NCI-H2029 (cell line): ENCODE measurements at regions not wholly inside any gene's neighbourhood (a gene's known extent, or its start where the extent isn't known, plus 50 kb on each side); places are given as distances from the start of the nearest gene placed in this dataset.
"Not testable (repeated sequence)": the region's sequence is repeated elsewhere in the genome, so short reads cannot be mapped to it uniquely, and the experiment has no call there.

ENCODE experiments used
- DNase-seq: peaks from one replicate; lab custom pipeline; 2025; lab: John Stamatoyannopoulos, UW

DNA sequence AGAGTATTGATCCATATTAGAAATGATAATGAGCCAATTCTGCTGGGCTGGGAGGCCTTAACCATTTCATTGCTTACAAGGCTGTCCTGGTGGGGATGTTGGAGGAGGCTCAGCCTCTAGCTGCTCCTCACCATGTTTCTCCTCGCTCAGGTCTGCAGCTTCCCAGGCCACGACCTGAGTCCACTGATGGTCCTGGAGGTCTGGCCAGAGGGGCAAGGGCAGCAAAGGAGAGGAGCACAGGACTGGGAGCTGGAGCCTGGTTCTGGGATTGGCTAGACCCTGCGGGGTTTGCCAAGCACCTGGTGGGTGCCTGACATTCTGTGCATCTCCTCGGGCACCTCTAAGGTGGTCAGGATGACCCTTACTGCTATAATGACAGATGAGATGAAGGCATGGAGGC, 92.6 kb downstream of the KIF26A start:
- DNase-seq = no peak

GRCh38 chr14:104232070-104232484, 93.7 kb downstream of the KIF26A start:
- no peak for DNase-seq

DNA sequence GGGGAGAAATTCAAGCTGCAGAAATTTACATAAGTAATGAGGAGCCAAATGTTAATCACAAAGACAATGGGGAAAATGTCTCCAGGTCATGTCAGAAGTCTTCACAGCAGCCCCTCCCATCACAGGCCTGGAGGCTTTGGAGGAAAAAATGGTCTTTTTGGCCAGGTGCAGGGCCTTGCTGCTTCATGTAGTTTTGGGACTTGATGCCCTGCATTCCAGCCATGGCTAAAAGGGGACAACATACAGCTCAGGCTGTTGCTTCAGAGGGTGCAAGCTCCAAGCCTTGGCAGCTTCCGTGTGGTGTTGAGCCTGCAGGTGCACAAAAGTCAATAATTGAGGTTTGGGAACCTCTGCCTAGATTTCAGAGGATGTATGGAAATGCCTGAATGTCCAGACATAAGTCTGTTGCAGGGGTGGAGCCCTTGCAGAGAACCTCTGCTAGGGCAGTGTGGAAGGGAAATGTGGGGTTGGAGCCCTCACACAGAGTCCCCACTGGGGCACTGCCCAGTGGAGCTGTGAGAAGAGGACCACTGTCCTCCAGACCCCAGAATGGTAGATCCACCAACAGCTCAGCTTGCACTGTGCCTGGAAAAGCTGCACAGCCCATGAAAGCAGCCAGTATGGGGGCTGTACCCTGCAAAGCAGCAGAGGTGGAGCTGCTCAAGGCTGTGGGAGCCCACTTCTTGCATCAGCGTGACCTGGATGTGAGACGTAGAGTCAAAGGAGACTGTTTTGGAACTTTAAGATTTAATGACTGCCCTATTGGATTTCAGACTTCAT, 95.8 kb downstream of the KIF26A start:
- not testable (repeated sequence) for DNase-seq

DNA sequence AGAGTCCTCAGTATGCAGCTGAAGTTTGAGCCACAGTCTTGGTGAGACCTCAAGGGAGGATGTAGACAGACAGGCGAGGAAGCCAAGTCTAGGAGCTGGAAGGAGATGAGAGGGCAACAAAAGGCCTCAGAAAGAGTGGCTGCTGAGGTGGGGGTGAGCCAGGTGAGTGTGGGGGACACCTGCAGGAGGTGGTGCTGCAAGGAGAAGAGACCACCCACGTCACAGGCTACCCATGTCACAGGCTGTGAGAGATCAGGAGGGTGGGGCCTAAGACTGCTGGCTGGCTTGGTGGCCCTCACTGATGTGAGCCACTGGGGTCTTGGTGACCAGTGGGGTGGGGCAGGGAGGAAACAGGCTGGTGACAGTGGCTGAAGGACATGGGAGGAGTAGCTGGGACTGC, 97.3 kb downstream of the KIF26A start:
- no peak for DNase-seq

GRCh38 chr14:104237651-104238423, 99.5 kb downstream of the KIF26A start:
- DNase-seq = no peak

GRCh38 chr14:104238424-104239184, 100.2 kb downstream of the KIF26A start:
- DNase-seq = no peak

GRCh38 chr14:104239185-104239775, 100.9 kb downstream of the KIF26A start:
- DNase-seq = no peak

- no peak for DNase-seq
Observed at GRCh38 chr14:104239861-104240301, 101.5 kb downstream of the KIF26A start.

DNA sequence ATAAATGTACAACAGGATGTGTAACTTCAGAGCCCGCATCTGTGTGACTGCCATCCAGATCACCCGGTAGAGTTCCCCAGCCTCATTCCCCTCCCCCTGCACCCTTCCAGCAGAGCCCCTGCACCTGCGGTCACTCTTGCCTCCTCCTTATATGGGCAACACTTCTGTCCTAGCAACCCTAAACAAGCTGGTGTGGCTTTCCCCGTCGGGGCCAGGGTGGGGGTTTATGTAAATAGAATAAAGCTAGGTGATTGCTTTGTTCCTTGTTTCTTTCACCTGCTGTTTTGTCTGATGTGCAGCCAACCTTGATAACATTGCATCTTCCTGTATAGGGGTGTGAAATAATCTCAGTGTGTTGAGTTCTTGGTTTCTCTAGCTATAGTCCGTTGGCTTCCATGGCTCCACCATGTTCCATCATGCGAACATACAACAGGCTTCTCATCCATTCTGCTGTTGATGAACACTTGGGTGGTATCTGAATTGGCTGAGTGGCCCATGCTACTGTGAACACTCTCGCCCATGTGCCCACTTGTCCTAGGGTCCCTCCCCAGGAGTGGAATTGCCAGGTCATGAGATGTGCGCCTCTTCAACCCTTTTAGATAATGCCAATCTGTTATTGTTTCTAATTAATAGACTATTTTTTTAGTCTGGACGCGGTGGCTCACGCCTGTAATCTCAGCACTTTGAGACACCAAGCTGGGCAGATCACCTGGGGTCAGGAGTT, 102.2 kb downstream of the KIF26A start:
- DNase-seq = peak; percentile 83

DNA sequence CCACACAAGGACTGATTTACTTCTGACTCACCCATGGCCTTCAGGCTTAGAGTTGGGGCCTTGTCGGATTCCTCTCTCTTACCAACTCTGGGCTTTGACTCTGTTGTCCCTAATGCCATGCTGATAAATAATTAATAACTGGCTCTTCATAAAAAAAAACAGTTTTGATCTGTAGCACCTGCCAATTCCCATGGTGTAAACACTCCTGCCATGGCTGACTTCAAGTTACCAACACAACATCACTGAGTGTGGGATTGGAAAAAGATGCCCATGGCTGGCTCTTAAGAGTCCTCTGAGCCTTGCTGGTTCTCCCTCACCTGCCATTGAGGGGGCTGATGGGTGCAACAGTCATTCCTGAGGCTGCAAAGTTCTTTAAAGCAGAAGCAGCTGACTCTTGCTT, 104.8 kb downstream of the KIF26A start:
- DNase-seq = no peak

- no peak for DNase-seq
Observed at GRCh38 chr14:104244221-104245011, 106.0 kb downstream of the KIF26A start.

DNA sequence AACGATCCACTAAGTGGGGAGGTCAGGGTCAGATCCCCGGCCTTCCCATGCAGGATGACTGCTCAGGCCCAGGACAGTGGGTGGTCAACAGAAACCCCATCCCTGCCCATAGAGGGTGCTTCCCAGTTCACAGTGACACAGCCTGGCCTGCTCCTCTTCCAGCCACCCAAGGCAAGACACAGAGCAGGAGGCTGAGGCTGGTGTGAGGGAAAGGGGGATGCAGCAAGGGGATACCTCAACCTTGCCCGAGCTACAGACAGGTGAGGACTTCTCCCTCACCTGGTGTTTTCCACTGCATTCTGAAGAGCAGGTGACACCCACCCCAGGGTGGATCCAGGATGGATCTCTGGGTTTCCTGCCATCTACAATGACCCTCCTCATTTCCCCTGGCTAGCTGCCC, 106.7 kb downstream of the KIF26A start:
- DNase-seq = no peak

DNA sequence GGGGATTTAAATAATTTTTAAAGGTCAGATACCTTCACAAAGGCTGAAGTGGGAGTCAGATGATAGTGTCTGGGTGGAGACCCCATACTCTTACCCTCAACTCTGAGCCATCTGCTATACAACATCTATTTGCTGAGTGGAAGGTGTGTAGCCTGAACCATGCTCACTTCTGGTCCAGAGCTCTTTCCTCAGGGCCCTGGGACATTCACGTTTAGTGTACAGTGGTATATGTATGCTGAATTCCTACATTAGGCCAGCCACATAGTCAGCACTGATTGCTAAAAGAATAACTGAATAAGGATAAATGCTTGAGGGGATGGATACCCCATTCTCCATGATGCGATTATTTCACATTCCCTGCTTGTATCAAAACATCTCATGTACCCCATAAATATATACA, 107.3 kb downstream of the KIF26A start:
- no peak for DNase-seq

- no peak for DNase-seq
Observed at GRCh38 chr14:104246401-104247335, 108.3 kb downstream of the KIF26A start.

- no peak for DNase-seq
Observed at GRCh38 chr14:104247336-104248202, 109.2 kb downstream of the KIF26A start.

DNA sequence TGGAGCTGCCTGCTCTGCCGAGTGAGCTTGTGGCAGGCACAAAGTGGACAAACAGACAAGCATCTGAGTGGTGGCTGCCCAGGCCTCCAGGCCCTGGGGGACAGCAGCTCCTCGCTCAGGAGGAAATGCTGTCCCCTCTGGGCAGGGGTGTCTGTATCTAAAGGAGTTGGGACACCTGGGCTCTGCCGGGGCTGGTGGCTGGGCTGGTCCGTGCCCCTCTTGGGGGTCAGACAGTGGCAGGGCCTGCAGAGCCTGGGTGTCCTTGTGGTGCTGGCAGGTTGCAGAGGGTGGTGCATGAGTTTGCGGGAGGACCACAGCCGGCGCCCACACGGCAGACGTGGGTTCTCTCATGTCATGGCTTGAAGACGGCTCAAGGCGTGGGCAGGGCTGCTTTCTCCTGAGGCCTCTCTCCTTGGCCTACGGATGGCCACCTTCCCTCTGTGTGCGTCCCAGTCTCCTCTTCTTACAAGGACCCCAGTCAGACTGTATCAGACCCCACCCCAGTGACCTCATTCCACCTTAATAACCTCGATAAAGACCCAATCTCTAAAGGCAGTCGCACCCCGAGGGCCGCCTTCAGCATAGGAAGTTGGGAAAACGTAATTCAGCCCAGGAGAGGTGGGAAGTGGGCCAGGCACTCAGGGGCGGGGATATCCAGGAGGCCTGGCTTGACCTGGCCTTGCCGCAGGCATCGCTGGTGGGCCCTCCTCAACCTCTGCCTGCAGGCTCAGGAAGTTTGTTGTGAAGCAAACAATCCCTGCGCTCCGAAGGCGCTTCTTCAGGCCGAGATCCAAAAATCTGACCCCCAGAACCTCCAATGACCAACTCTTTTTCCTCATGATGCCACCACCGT, 110.0 kb downstream of the KIF26A start:
- no peak for DNase-seq

DNA sequence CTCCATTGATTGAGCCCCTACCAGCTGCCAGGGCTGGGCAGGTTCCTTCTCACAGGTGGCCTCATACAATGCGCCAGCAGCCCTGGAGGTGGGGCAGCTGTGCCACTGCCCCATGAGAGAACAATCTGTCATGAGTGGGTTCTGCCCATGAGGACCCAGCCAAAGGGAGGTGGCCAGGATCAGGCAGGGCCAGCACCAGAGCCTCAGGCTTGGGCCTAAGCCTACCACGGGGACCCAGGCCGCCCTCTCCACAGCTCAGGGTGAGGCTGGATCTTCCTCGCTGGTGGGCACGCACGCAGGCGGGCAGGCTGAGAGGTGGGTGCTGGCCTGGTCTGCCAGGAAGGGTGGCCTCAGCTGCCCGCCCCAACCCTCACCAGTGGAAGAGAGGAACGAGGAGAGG, 110.7 kb downstream of the KIF26A start:
- no peak for DNase-seq

GRCh38 chr14:104249706-104250105, 111.3 kb downstream of the KIF26A start:
- no peak for DNase-seq
